NCI-H2196 (cell line): ENCODE measurements at regions not wholly inside any gene's neighbourhood (a gene's known extent, or its start where the extent isn't known, plus 50 kb on each side); places are given as distances from the start of the nearest gene placed in this dataset.
"Not testable (repeated sequence)": the region's sequence is repeated elsewhere in the genome, so short reads cannot be mapped to it uniquely, and the experiment has no call there.

Experiments used
- DNase-seq: peaks from one replicate; lab custom pipeline; 2025; ENCODE audit not compliant: unreplicated experiment; lab: John Stamatoyannopoulos, UW

DNA sequence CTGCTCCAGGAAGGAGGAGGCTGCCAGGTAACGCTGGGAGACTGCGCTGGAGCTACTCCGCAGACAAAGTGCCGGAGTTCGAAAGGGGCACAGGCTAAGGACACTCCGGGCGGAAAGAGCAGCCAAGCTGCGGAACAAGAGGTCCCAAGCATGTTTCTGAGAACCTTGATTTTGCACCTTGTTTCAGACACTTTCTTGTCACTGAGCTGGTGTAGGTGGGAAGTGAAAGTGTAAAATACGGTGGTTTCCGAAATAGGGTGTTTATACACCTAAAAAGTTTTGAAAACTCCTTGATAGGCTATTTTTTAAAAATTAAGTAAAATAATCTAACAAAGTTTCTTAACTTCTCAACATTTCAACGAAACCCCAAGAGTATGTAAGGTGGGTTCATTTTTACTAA is 278.2 kb downstream of the ANAPC1 start:
- DNase-seq: not testable (repeated sequence)

DNA sequence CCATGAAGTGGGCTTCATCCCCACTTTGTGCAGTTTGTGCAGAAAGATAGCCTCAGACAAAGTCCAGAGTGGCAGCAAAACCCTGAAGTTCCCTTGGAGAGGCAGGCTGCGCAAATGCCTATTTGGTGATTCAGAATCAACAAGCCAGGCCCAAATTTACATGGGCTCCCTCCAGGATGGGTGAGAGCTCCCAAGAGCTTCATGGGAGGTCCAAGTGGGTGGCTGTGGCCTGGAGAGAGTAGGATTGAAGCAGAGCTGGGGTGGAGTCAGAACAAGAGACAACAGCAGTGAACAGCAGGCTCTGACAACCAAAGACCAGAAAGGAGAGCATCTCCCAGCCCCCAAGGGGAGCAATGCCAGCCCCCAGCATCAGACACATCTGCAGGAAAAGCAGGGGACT is 277.4 kb downstream of the ANAPC1 start:
- not testable (repeated sequence) for DNase-seq

DNA sequence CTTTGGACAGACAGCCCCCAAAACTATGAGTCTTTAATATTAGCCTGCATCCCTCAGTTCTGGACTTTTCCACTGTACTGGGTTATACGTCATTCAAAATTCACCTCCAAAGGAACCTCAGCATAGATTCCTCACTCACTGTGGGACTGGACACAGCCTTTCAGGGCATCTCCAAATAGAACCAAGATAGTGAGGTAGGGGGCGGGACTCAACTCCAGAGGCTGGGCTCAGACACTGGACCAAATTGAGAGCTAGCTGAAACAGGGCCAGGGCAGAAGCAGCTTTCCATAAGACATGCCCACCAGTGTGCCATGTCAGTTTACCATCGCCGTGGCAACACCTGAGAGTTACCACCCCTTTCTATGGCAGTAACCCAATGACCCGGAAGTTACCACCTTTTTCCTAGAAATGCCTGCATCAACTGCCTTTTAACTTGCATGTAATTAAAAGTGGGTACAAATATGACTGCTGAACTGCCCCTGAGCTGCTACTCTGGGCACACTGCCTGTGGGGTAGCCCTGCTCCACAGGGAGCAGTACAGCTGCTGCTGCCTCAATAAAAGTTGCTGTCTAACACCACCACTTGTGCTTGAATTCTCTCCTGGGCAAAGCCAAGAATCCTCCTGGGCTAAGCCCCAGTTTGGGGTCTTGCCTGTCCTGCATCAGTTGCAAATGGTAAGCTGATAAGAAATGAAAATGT is 274.7 kb downstream of the ANAPC1 start:
- DNase-seq: not testable (repeated sequence)

DNA sequence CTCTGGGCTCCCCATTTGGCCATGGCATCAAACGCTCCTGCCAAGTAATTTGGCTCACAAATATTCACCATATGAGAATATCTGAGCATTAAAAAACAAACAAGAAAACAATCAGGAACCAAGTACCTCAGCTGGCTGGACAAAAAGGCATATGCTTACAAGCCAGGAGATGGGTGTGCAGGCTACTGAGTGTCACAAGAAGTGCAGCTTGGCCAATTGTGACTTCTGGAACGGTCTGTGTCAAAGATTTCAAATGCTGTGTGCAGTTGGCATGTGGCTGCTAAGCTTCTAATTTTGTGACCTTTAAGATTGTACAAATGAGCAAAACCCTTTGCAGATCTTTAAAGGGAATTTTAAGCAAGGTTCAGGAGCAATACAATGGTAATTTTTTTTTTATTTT is 274.0 kb downstream of the ANAPC1 start:
- DNase-seq: not testable (repeated sequence)

DNA sequence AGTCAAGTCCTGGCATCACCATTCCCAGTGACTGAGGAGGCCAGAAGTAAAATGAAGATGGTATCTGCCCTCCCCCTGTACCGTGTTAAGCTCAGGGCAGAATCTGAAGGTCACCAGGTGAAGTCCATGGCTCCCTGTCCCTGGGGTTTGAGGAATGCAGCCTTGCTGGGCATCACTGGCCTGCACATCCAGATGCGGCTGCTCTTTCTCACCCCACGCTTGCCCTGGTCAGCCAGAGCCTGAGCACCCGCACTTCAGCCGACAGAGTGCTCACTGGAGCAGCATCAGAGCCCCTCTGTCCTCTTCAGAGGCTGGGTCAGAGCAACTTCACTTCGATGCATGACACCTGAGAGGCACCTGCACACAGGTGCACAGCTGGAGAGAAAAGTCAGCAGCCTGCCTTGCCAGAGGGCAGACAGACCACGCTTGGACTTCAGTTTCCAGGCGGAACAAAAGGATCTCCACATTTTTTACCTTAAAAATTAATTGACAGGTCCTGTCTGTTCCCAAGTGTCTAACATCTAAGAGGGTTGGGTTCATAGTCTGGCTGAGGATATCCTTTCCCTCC is 267.3 kb downstream of the ANAPC1 start:
- no peak for DNase-seq

DNA sequence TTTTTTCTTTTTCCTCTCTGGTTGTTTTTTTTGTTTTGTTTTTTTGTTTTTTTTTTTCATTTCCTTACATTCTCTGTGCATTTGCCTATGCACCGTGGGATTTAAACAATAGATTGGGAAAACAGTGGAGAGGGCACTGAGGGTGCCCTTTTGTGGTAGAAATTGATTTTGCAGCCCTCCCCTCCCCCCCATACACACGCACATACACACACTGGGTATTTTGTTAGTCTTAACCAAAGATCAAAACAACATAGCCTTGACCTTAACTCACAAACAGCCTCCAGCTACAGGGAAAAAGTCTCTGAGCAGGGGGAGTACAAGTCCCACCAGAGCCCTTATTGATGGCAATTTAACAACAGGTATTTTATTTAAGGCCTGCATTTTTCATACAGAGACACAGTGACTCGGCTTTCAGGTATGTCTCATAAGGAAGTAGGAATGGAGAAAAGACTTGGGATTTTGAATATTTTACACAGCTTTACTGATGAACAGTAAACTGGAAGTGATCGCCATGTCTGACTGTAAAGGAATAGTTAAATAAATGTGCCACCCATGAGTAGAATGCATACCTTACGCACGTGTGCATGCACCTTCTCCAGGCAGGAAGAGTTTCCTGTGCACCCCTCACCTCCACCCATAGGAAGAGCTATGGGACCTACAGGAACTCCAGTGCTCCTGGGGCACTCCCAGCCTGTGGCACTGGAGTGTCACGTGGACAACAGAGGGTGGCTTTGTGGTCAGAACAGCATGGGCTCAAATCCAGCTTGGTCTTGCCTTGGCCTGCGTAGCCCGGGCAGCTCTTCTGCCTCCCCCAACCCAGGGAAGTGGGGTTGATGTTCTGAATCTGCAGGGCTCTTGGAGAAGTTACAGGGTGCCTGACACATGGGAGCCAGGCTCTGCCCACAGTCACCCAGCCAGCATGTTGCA is 266.4 kb downstream of the ANAPC1 start:
- DNase-seq: no peak

DNA sequence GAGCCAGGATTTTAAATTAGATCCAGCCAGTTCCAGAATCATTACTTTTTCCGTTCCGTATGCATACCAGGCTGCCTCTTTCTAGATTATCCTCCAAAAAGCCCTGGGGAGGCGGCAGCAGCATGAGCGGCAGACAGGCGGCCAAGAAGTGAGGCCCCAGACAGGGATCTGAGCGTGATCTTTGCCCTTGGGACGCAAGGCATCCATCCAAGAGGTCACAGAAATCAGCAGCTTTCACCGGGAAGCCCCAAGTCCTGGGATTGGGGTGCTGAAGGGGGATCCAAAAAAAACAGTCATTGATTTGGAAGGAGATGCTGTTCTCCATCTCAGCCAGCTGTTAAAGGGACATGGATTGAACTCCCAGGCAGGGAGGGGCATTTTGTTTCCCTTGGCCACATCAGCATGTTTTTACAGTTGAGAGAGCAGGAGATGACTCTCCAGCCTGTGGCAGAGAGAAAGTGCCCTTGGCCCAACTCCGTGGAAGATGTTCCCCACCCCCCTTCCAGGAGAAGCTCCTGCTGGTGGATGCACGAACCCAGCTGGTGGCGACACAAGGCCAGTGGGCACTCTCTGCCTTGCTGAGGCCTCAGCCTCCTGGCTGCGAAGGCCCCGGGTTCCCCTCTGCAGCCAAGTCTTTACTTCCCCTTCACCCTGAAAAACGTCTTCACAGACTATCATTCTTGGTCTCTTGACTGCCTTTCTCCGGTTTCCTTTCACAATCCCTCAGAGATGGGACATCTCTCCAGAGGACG is 265.6 kb downstream of the ANAPC1 start:
- DNase-seq: no peak

DNA sequence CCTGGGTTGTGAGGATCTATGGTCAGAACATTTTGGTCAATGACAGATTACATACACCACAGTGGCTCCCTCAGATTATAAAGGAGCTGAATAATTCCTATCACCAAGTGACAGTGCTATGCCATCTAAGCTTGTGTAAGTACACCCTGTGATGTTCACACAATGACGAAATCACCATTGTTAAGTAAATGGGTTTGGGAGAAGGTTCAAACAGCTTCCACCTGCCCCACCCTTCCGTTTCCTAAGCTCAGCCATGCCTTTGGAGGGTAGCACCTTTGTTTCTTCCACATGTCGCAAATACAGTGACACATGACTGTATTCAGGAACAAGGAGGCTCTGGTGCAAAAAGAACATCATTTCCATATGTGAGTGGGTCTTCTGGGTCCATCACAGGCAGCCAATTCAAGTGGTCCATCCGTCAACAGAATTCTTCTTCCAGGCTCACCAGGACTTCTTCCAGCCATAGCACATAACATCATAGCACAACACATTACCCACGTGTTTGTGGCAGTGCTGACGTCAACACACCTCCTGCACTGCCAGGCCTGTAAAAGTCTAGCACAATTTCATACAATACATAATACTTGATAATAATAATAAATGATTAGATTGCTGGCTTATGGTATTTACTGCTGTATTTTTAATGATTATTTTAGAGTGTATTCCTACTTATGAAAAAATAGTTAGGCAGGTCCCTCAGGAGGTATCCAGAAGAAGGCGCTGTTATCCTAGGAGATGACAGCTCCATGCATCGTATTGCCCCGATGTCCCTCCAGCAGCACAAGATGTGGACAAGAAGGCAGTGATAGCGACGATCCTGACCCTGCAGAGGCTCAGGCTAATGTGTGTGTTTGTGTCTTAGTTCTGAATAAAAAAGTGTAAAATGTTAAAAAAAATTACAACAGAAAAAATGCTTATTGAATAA is 264.8 kb downstream of the ANAPC1 start:
- no peak for DNase-seq

DNA sequence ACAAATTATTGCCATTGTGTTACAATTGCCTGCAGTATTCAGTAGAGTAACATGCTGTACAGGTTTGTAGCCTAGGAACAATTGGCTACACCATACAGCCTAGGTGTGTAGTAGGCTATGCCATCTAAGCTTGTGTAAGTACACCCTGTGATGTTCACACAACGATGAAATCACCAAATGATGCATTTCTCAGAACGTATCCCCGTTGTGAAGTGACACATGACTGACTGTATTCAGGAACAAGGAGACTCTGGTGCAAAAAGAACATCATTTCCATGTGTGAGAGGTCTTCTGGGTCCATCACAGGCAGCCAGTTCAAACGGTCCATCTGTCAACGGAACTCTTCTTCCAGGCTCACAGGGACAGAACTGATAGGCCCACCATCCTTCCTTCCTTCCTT is 263.7 kb downstream of the ANAPC1 start:
- DNase-seq: no peak

DNA sequence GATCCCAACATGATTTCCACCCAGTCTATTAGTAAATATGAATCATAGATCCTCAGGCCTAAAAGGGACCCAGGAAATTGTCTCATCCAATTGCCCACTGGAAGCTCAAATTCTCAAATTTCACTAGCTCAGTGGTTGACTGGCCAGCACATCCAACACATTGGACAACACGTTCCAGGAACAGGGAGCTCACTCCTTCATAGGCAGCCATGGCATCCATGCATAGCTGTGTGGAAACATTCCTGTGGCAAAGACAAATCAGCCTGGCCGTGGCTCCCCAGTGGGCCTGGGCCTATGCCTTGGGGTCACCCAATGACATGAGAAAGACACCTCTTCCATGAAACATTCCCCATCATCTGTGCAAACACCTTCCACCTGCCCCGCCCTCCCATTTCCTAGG is 261.1 kb downstream of the ANAPC1 start:
- no peak for DNase-seq

DNA sequence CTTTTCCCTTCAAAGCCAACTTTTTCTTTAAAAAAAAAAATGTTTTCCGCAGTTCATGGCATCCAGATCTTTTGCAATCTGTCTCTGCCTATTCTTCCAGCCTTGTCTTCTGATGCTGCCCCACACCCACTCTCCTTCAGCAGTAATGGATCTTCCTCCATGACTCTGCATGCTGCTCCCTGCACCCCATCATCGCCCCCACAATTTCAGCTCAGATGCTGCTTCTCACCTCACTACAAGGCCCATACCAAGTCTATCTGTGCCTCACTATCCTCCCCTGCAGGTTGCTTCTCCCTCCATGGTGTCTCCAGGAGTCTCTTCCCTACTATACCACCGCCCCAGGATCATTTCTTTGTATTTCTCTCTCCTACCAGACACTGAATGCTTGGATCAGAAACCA is 260.6 kb downstream of the ANAPC1 start:
- no peak for DNase-seq

DNA sequence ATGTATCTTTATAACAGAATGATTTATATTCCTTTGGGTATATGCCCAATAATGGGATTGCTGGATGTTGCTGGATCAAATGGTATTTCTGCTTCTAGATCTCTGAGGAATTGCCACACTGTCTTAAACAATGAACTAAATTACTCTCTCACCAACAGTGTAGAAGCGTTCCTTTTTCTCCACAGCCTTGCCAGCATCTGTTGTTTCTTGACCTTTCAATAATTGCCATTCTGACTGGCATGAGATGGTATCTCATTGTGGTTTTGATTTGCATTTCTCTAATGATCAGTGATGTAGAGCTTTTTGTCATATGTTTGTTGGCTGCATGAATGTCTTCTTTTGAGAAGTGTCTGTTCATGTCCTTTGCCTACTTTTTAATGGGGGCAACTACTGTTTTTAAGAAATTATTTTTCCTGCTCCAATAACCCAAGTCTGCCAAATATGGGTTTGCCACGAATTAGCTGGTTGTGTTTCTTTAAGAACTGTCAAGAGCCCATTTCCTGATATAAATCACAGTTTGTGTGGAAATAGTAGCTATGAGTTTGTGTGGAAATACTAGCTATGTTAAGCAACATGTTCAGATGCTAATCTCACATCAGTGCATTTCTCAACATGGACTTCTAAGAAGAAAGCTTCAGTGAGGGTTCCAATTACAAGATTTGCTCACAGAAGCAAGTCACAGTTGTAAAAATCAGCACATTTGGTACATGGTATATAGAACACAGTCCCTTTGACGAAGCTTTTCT is 259.4 kb downstream of the ANAPC1 start:
- DNase-seq: no peak

DNA sequence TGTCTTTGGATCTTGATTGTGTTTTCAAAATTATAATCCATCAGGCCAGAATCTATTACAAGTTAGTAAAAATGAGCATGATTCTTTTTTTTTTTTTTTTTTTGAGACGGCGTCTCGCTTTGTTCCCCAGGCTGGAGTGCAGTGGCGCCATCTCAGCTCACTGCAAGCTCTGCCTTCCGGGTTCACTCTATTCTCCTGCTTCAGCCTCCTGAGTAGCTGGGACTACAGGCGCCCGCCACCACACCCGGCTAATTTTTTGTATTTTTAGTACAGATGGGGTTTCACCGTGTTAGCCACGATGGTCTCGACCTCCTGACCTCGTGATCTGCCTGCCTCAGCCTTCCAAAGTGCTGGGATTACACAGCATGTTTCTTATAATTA is 258.8 kb downstream of the ANAPC1 start:
- DNase-seq: not testable (repeated sequence)

DNA sequence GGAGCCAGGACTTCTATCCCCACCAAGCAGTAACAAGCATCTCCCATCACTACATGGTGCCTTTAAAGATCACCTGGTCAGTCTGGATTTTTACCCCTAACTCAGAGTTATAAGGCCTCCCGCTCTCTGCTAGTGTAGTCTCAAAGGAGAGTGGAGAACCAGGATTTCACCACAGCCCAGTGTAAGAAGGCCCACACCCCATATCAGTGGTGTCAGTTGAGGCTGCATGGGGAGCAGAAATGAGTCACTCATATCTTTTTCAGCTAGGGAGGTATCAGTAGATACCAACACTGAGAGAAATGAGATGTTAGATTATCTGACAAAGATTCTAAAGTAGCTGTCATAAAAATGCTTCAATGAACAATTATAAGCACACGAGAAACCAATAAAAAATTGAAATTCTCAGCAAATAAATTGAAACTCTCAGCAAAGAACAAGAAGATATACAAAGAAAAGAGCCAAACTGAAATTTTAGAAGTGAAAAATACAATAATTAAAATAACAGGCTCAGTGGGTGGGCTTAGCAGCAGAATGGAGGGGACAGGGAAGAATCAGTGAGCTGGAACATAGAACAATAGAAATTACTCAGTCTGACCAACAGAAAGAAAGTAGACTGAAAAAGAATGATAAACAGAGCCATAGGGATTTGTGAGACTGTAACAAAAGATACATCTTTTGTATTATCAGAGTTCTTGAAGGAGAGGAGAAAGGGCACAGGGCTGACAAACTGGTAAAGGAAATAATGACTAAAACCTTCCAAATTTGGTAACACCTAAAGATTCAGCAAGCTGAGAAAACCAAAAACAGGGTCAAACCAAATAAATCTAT is 257.7 kb downstream of the ANAPC1 start:
- DNase-seq: no peak

DNA sequence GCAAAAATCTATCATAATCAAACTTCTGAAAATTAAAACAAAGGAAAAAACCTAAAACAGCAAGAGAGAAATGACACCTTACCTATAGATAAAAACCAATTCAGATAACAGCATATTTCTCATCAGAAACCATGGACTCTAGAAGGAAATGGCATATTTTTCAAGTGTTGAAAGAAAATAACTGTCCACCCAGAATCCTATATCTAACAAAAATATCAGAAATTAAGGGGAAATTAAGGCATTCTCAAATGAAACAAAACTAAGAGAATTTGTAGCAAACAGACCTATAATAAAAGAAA is 257.2 kb downstream of the ANAPC1 start:
- no peak for DNase-seq

DNA sequence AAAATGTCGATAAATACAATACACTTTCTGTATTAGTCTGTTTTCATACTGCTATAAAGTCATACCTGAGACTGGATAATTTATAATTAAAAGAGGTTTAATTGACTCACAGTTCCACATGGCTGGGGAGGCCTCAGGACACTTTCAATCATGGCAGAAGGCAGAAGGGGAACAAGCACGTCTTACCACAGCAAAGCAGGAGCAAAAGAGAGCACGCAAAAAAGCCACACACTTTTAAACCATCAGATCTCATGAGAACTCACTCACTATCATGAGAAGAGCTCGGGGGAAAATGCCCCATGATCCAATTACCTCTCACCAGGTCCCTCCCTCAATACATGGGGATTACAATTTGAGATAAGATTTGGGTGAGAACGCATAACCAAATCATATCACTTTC is 256.7 kb downstream of the ANAPC1 start:
- no peak for DNase-seq

DNA sequence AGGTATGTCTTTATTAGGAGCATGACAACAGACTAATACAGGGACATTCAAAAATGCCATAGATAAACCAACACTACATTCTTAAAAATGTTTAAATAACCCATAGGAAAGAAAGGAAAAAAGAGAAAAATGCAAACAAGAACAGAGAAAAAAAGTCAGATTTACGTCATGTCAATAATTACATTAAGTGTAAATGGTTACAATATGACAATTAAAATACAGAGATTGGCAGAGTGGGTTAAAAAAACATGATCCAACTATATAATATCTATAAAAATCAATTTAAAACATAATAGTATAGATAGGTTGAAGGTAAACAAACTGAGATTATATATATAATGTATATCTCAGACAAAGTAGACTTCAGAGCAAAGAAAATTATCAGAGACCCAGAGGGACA is 255.8 kb downstream of the ANAPC1 start:
- no peak for DNase-seq

DNA sequence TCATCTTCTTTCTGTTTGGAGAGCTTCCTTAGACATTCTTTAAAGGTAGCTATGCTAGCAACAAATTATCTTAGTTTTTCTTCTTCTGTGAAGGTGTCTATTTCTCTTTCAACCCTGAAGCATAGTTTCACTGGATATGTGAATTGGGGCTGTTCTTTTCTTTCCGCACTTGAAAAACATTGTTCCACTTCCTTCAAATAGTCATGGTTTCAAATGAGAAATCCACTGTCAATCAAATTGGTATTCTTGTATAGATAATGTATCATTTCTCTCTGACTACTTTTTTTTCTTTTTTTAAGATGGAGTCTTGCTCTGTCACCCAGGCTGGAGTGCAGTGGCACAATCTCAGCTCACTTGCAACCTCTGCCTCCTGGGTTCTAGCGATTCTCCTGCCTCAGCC is 254.0 kb downstream of the ANAPC1 start:
- DNase-seq: no peak

DNA sequence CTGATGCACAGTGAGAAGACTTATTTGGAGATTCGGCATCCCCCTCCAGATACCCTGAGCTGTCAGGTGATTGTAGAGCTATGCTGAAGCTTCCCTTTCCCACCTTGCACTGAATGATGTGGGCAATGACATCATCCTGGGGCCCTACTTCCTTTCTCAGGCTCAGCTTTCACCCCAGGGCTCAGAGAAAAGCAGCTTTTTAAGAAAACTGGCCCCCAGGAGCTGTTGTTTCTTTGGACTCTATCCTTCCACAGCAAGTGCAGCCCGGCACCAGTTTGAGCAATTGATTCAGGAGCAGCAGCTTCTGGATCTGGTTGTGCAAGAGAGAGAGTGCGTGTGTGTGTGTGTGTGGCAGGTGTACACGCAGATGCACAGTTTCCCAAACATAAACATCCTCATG is 251.3 kb downstream of the ANAPC1 start:
- no peak for DNase-seq
